ENCODE measurements at regions not wholly inside any gene's neighbourhood (a gene's known extent, or its start where the extent isn't known, plus 50 kb on each side); places are given as distances from the start of the nearest gene placed in this dataset.

DNA sequence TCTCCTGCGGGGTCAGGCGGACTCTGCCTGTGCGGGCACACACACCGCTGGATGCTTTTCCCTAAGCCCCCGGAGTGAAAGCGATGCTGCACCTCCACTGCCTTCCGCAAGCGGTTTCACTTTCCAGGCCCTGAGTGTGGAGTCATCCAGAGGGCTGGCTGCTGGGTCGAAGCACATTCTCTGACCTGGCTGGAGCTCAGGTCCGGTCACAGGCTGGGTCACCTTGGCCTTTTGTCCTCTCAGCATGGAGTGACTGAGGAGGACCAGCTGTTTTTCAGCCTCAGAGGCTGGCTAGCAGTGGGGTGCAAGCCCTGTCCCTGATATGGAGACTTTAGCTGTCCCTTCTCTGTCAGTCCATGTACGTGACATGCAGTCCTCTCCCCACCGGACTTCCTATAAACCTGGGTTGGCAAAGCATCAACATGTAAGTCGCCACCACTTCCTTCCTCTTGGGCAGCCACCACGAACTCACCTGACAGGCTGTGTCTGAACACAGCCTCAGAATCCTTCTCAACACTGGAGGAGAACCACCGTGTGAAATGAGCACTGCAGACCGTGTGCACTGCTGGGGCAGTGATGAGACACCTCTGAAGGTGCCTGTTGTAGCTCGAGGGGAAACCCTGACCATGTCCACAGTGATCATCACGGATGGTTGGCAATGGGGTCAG is 51.3 kb downstream of the GADD45G start:
- Mint-ChIP-seq H3K27me3 (peaks cover 7% of the 10 kb centered on the region), H3K4me1 (peaks cover 14% of the 10 kb centered on the region), H3K4me3 (no peak overlapping the region), H3K36me3 (ENCODE audit: low read depth) (no peaks in the 10 kb centered on the region), H3K27ac (no peak overlapping the region), H3K9me3 (no peaks in the 10 kb centered on the region)
- DNase-seq (no peak), ATAC-seq (no peak)

DNA sequence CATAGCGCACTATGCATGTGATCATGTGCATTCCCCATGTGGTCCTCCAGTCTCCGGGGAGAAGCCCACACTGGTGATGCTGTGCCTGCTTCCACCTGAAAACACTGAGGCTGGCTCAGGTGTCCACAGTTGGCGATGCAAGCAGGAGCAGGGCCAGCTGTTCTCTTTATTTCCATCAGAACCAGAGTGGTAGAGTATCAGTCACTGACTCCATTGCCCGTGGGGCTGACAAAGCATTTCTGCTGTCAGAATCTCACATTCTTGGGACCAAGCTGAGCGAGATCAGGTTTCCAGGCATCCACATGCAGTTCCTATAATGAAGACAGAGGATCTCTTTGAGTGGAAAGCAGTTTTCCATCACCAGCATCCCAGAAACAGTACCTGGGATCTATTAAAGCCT is 52.5 kb downstream of the GADD45G start:
- Mint-ChIP-seq H3K36me3 (ENCODE audit: low read depth) (no peaks in the 10 kb centered on the region), H3K27ac (no peak overlapping the region), H3K4me3 (no peak overlapping the region)

GRCh38 chr9:89657765-89658164 is 53.0 kb downstream of the GADD45G start:
- peaks cover 14% of the 10 kb centered on the region for H3K4me1 Mint-ChIP-seq
- no peak overlapping the region for H3K4me3 Mint-ChIP-seq
- no peak for DNase-seq
- peaks cover 3% of the 10 kb centered on the region for H3K27me3 Mint-ChIP-seq
- H3K9me3 Mint-ChIP-seq = no peaks in the 10 kb centered on the region
- no peak overlapping the region for H3K27ac Mint-ChIP-seq
- ATAC-seq = peak; percentile 78
- H3K36me3 Mint-ChIP-seq (ENCODE audit: low read depth) = no peaks in the 10 kb centered on the region

More for the DNA sequence above, 52.5 kb downstream of the GADD45G start:
- no peak for DNase-seq
- no peak for ATAC-seq
- peaks cover 3% of the 10 kb centered on the region for H3K27me3 Mint-ChIP-seq
- no peaks in the 10 kb centered on the region for H3K9me3 Mint-ChIP-seq
- H3K4me1 Mint-ChIP-seq = peaks cover 14% of the 10 kb centered on the region

DNA sequence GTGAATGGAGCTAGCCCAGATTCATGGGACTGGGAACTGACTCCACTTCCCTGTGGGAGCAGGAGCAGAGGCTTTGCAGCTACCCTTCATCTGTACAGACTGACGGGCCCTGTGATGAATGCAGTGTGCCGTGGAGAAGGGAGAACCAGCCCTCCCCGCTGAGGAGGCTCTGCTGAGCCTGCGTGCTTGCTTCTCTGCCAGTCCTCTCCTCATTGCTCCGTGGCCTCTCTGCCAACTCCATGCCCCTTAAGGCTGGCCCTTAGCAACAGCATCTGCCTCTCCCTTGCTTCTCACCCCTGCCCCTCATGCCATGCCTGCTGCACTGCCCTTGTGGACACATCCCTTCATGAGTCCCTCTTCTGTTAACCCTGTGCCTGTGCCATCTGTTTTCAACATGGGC is 53.6 kb downstream of the GADD45G start:
- Mint-ChIP-seq H3K36me3 (ENCODE audit: low read depth) (no peaks in the 10 kb centered on the region), H3K27ac (no peak overlapping the region), H3K9me3 (no peaks in the 10 kb centered on the region), H3K4me1 (peaks cover 14% of the 10 kb centered on the region), H3K27me3 (peaks cover 3% of the 10 kb centered on the region), H3K4me3 (no peak overlapping the region)
- DNase-seq (no peak), ATAC-seq (no peak)

DNA sequence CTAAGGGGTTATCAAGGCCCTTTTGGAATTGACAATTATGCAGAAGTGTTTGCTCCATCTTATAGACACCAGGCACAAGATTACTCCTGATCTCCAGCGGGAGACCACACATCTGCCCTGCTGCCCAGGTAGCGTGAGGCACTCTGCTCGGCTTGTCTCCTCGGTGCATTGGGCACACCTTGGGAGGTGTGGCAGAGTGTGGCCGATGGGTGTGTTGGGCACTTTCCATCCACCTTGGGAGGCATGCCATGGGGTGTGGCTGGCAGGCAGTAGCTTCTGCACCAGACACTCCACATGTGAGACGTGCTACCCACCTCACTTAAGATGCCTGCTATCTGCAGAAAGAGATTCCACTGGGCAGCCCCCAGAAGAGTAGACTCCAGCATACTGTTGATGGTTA is 54.1 kb downstream of the GADD45G start:
- ATAC-seq (no peak), DNase-seq (no peak)
- no peaks in the 10 kb centered on the region for H3K9me3 Mint-ChIP-seq
- H3K27ac Mint-ChIP-seq = no peak overlapping the region
- H3K4me3 Mint-ChIP-seq = no peak overlapping the region
- peaks cover 3% of the 10 kb centered on the region for H3K27me3 Mint-ChIP-seq
- H3K4me1 Mint-ChIP-seq = peaks cover 14% of the 10 kb centered on the region
- H3K36me3 Mint-ChIP-seq (ENCODE audit: low read depth) = no peaks in the 10 kb centered on the region

DNA sequence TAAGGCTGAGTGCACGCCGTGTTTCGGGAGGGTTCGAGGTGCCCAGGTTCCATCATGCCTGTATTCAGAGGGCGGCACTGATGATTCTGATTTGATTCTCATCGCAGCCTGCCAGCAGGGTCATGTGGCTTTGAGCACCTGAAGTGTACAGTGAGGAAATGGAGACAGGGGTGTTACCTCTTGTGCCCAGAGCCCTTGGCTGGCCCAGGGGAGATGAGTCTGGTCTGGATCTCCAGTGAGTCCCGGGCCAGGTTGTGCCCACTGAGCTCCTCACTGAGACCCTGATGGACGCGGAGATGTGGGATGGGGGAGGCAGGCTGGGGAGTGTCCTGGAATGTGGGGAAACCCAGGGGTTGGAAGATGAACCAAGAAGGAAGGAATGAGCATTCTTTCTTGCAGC is 54.7 kb downstream of the GADD45G start:
- no peak for ATAC-seq
- Mint-ChIP-seq H3K36me3 (ENCODE audit: low read depth) (no peaks in the 10 kb centered on the region), H3K4me1 (peaks cover 14% of the 10 kb centered on the region), H3K4me3 (no peak overlapping the region), H3K9me3 (no peaks in the 10 kb centered on the region), H3K27ac (no peak overlapping the region), H3K27me3 (peaks cover 3% of the 10 kb centered on the region)
- DNase-seq = no peak

GRCh38 chr9:89659891-89660685 is 55.3 kb downstream of the GADD45G start:
- H3K27me3 Mint-ChIP-seq = peaks cover 6% of the 10 kb centered on the region
- no peak overlapping the region for H3K27ac Mint-ChIP-seq
- DNase-seq = no peak
- no peaks in the 10 kb centered on the region for H3K9me3 Mint-ChIP-seq
- H3K4me1 Mint-ChIP-seq = peaks cover 14% of the 10 kb centered on the region
- no peaks in the 10 kb centered on the region for H3K36me3 Mint-ChIP-seq (ENCODE audit: low read depth)
- no peak for ATAC-seq
- no peak overlapping the region for H3K4me3 Mint-ChIP-seq

DNA sequence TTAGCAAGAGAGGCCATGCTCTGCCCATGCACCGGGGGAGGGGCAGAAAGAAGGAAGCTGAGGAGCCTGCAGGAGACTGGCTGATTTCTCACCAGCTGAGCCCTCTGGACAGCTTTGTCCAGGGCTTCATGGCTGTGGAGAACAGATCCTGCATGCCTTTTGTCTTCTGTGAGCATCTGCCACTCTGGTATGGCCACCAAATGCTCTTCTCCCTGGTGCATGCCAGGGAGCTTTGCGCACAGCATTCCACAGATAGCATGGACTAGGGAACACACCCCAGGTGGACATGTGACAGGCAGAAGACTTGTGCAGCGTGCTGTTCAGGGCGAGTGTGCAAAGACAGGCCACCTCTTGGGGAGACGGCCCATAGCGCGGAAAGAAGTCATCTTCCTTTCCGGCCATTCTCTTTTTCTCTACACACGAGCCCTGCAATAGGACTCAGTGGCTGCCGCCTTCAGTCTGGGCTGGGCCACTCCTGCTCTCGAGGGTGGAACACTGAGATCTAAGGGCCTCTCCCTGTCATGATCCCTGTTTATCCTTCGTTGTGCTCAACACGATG is 56.7 kb downstream of the GADD45G start:
- Mint-ChIP-seq H3K9me3 (no peaks in the 10 kb centered on the region), H3K27ac (no peak overlapping the region), H3K27me3 (peaks cover 6% of the 10 kb centered on the region), H3K4me1 (peaks cover 10% of the 10 kb centered on the region), H3K4me3 (no peak overlapping the region), H3K36me3 (ENCODE audit: low read depth) (no peaks in the 10 kb centered on the region)
- ATAC-seq (no peak), DNase-seq (no peak)

DNA sequence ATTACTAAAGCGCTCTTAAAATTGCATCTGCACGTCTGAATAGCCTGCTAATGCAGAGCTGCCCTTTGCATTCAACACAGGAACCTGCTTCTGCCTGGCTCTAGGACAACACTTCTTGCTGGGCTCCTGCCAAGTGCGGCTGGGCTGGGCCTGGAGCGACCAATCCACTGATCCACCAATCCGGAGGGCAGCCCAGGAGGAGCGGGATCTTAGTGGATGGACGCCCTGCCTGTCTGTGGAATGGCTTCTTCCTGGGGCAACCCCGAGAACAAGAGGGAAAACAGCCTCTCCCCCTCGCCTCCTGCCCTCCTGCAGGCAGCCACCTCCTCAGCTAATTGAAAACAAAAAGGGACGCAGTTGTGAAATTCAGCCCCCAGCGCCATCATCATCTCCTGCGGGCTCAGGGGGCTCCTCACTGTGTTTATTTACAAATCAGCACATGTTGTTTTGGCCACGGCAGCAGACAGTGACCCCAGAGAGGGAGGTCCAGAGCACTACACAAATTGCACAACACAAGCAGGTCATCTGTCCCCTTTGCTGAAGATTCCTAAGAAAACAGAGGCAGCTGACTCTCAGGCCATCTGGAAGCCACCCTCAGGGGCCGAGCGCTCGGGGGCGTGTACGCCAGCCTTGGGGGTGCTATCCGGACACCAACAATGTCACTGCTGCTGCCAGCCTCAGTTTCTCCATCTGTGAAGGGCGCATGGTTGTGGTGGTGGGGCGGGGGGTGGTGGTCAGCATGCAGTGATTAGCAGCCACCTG is 57.3 kb downstream of the GADD45G start:
- no peak for DNase-seq
- no peak for ATAC-seq
- H3K4me1 Mint-ChIP-seq = peaks cover 5% of the 10 kb centered on the region
- H3K27me3 Mint-ChIP-seq = peaks cover 6% of the 10 kb centered on the region
- no peak overlapping the region for H3K4me3 Mint-ChIP-seq
- H3K9me3 Mint-ChIP-seq = no peaks in the 10 kb centered on the region
- H3K36me3 Mint-ChIP-seq (ENCODE audit: low read depth) = no peaks in the 10 kb centered on the region
- H3K27ac Mint-ChIP-seq = no peak overlapping the region

GRCh38 chr9:89662718-89663613 is 58.2 kb downstream of the GADD45G start:
- DNase-seq (no peak), ATAC-seq (no peak)
- Mint-ChIP-seq H3K27me3 (peaks cover 6% of the 10 kb centered on the region), H3K4me1 (peaks cover under 1% of the 10 kb centered on the region), H3K4me3 (no peak overlapping the region), H3K27ac (no peak overlapping the region), H3K36me3 (ENCODE audit: low read depth) (no peaks in the 10 kb centered on the region), H3K9me3 (no peaks in the 10 kb centered on the region)

DNA sequence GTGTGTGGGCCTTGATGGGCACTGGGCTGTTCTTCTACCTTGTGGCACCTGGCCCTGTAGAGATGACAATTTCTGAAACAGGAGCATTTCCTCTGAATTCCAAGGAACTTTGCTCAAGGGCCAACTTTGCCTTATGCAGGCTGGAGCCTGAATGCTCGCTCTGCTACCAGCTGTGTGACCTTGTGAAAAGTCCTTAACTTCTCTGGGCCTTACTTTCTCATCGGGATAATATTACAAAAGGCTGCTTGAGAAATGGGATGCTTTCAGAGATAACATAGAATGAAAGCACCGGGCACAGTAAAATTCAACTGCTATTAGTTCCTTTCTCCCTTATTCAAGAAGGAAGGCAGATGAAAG is 58.8 kb downstream of the GADD45G start:
- DNase-seq (no peak), ATAC-seq (no peak)
- H3K36me3 Mint-ChIP-seq (ENCODE audit: low read depth) = no peaks in the 10 kb centered on the region
- no peaks in the 10 kb centered on the region for H3K9me3 Mint-ChIP-seq
- no peak overlapping the region for H3K27ac Mint-ChIP-seq
- H3K27me3 Mint-ChIP-seq = peaks cover 3% of the 10 kb centered on the region
- no peaks in the 10 kb centered on the region for H3K4me1 Mint-ChIP-seq
- H3K4me3 Mint-ChIP-seq = no peak overlapping the region

- H3K4me3 Mint-ChIP-seq = no peak overlapping the region
- H3K4me1 Mint-ChIP-seq = no peaks in the 10 kb centered on the region
- DNase-seq (no peak), ATAC-seq (no peak)
- H3K9me3 Mint-ChIP-seq = no peaks in the 10 kb centered on the region
- no peaks in the 10 kb centered on the region for H3K36me3 Mint-ChIP-seq (ENCODE audit: low read depth)
- H3K27ac Mint-ChIP-seq = no peak overlapping the region
- peaks cover 3% of the 10 kb centered on the region for H3K27me3 Mint-ChIP-seq
Observed at GRCh38 chr9:89664010-89664409, 59.2 kb downstream of the GADD45G start.

DNA sequence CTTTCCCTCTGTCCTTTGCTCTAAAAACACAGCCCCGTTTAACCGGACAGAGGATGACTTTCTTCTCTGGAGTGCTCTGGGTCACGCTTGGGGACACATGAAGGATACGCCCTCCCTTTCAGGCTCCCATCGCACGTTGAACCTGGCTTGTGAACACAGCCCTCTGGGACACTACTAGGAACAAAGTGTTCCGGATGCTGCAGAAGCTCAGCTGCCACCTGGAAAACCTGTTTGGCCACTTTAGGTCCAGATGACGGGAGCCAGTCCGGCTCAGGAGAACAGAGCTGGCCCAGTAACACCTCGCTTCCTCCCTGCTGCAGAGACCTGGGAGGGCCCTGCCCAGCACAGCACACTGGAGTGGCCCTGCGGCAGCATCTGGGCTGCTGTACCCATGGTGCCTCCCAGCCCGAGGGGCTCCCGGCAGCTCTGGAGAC is 60.1 kb downstream of the GADD45G start:
- ATAC-seq = no peak
- Mint-ChIP-seq H3K4me1 (no peaks in the 10 kb centered on the region), H3K27me3 (peaks cover 3% of the 10 kb centered on the region), H3K36me3 (ENCODE audit: low read depth) (no peaks in the 10 kb centered on the region), H3K27ac (no peak overlapping the region), H3K9me3 (no peaks in the 10 kb centered on the region), H3K4me3 (no peak overlapping the region)
- DNase-seq = no peak

DNA sequence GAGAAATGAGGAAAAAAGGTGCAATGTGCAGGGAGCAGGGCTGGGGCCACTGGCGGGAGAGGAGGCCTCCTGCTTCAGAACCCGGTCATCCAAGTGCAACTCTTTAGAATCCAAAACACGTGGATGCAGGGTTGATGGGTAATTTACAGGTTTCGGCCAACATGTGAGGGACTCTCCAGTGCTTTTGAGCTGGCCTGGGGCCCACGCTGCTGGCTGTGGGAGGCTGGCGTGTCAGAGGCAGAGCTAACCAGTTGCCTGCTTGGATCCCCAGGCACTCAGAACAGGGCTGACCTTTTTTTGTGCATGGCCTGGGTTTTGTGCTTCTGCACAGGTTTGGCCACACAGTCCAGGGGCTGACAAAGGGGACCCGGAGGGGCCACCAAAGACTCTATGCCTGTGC is 61.6 kb downstream of the GADD45G start:
- no peaks in the 10 kb centered on the region for H3K36me3 Mint-ChIP-seq (ENCODE audit: low read depth)
- H3K4me3 Mint-ChIP-seq = no peak overlapping the region

More for the DNA sequence above, 61.6 kb downstream of the GADD45G start:
- H3K27ac Mint-ChIP-seq = no peak overlapping the region
- no peaks in the 10 kb centered on the region for H3K4me1 Mint-ChIP-seq
- ATAC-seq (no peak), DNase-seq (no peak)
- peaks cover 3% of the 10 kb centered on the region for H3K9me3 Mint-ChIP-seq
- peaks cover 3% of the 10 kb centered on the region for H3K27me3 Mint-ChIP-seq

All from activated naive CD8-positive, alpha-beta T cell treated with anti-CD3 and anti-CD28 coated beads, Interleukin-2, amount 50 U/mL, for 24 hours (primary cell).